Medulla oblongata (tissue), 1 donor: ENCODE measurements at regions not wholly inside any gene's neighbourhood (a gene's known extent, or its start where the extent isn't known, plus 50 kb on each side); places are given as distances from the start of the nearest gene placed in this dataset.

Experiments used
- DNase-seq: peaks from one replicate; pipeline ENCODE4 v3.0.0-alpha.2; 2015; ENCODE audit errors: extremely low spot score

DNA sequence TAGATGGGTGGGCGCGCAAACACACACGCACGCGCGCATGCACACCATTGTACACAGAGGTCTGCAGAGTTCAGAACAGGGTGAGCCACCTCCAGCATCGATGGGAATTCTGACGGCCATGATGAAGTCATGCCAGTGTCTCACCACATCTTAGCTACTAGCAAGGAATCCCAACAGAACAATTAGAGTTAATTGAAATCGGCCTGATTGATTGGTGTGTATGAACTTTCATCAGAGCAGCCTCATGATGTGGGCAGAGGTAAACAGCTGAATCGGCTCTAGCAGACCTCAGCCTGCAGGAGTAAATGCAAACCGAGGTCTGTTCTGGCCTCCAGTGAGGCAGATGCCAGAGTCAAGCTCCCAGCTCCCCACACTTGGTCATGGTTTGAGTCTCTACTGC lies 200.6 kb downstream of the CBLN1 start:
- DNase-seq: no peak

DNA sequence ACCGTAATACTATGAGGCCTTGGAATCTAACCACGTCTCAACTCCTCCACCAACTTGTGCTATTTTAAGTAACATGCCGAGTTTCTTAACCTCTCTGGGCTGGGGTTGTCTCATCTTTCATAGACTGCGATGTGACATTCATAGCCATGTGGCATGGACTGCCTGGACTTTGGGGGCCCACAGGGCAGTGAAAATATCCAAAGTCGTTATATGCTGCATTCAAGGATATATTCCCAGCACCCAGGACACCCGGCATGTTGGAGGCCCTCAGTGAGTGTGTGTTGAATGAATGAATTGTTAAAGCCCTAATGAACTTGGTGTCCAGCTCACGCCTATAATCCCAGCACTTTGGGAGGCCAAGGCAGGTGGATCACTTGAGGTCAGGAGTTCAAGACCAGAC lies 203.1 kb downstream of the CBLN1 start:
- no peak for DNase-seq

DNA sequence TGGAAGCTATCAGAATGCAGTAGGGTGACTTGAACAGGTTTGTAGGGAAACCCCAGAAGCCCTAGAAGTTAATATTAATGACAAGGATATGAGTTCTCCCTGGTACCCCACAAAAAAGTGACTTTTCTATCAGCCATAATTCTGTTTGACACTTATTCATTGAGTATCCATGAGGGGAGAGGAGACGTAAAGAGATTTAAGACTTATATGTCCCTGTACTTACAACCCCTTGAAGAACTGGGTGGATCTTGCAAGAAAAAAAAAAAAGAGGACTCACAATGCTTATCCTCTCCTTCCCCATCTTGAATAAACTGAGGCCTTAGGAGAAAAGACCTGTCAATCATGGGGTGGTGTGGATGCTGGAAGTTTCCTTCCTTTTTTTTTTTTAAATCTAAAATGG lies 203.5 kb downstream of the CBLN1 start:
- DNase-seq: no peak

DNA sequence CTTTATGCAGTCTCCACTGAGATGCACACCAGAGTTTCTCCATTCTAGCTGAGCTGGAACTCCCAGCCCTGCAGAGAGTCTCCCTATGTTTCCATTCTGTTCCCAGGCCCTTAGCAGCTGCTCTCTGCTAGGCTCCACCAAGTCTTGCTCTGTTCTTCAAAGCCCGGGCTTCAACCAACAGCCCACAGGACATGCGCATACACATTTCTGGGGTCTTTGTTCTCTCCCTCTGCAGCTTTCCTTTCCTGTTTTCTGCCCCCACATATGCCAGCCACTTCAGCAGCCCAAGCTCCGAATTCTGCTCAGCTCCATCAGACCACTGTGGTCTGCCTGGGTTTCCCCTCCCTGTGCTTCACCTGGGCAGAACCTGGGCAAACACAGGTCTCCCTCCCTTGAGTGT lies 205.9 kb downstream of the CBLN1 start:
- no peak for DNase-seq

DNA sequence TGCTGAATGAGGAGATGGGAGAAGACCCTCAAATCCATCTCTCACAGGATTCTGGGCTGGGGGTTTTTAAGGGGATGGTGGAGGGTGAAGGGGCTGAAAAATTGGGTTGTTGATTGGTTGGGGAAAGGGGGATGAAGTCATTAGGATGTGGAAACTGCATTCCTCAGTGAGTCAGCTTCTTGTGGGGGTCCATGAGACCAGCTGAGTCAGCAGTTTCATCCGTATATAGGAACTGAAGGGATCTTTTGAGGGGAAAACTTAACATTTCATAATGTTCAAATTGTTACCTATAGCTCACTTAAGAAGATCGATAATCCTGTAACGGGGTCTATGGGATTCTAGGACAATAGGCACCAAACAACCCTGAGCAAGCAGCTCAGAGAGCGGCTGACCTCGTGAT lies 213.4 kb downstream of the CBLN1 start:
- no peak for DNase-seq

DNA sequence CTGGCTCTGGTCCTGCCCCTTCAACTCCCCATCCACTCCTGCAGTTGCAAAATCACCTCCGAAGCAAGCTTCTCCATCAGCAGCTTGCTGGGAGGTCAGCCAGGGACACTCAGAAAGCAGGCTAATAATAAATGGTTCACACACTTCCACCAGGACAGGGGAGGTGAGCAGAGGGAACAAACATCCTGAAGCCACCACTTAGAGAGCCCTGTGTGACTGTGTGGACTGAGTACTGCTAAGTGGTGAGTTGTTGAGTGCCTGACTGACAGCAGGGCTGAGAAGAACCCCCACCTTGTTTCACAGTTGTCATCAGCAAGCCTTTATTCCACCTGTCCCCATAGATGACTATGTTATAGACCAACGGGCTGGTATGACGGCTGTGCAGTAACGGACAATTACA lies 213.9 kb downstream of the CBLN1 start:
- no peak for DNase-seq

DNA sequence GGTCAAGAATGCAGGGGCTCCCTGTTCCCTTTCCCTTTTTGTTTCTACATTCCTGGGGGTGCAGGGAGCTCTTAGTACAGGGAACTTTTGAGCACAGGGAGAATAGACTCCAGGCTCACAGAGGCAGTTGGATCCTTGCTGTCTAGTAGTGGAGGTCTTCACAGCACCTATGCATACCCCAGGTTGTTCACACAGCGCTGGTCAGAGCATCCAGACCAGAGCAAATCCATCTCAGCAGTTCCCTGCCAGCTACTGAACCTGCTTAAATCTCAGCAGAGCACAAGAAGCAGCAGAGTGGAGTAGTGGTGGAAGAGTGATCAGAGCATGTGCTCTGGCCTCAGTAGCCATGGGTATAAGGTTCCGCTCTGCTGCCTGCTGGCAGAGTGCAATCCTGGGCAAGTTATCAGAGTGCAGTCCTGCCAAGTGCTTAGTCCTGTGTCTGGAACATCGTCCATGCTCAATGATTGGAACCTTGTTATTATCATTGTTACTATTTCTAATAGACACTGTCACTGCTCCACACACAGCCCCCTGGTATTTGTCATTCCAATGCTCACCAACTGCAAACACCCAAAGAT lies 220.4 kb downstream of the CBLN1 start:
- DNase-seq: no peak

DNA sequence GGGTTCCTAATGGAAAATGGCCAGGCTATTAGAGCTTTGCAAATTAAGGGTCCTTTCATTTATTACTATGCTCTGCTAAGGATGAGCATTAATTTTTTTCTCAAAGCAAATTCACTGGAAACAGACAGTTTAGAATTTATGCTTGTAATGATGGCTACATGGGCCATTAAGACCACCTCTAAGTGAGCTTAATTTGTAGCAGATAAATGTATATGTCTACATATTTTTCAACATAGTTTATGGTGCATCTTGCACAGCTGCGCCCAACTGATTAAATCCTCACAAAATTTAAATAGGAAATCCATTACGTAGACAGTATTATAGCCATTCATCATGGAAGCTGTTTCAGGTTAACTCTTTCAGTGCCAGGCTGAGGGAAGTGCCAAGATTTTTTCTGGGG lies 220.9 kb downstream of the CBLN1 start:
- no peak for DNase-seq

DNA sequence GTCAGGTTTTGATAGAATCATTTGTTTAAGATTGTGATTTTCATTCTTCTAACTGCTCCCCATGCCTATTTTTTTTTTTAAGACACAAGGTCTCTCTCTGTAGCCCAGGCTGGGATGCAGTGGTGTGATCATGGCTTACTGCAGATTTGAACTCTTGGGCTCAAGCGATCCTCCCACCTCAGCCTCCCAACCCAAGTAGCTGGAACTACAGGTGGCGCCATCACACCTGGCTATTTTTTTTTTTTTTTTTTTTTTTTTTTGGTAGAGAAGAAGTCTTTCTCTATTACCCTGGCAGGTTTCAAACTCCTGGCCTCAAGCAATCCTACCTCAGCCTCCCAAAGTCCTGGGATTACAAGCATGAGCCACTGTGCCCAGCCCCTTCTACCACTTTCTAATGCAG lies 223.3 kb downstream of the CBLN1 start:
- DNase-seq: no peak

DNA sequence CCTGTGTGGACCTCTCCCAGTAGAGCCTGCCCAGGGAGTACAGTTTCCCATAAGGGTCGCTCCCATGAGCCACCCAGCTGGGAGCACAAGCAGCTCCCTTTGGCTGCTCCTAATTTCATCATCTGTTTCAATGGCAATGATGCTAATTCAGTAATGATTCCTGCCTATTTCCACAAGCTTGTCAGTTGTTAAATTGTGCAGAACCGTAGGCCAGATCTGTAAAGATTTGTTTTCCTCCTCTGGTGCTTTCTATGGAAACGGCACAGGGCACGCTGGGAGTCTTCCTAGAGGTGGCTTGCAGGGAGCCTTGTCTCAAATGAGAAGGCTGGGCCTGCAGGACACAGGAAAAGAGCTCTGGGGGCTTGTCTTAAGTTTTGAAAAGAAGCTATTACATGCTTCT lies 223.7 kb downstream of the CBLN1 start:
- no peak for DNase-seq

DNA sequence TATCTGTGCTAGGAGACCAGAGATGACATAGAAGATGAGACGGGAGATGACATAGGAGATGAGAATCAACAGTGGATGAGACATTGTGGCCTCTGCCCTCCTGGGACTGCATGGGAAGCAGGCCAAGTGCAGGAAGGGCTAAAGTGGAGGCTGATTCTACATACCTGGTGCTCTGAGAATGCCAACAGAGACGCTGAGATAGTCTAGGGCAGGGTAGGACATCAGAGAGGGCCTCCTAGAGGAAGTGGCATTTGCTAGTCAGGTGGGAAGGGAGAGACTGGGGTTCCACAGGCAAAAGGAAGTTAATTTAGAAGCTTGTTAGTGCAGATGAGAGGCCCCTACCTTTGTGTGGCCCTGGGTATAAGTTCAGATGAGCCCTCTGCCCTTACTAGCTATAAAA lies 224.2 kb downstream of the CBLN1 start:
- DNase-seq: no peak

DNA sequence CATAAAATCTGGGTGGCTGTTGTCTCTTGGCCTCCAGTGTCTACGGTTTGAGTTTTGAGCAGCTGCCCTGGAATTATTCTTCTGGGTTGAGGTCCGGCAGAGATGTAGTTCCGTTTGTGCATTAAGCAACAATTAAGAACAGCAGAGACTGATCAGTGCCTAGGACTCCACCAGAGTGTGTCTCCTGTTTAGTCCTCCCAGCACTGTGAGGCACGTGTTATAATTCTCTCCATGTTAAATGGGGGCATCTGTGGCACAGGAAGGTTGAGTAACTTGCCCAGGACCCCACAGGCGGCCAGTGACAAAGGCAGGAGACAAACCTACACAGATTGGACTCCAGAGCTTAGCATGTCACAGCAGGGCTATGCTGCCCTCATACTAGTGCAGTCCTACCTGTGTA lies 225.1 kb downstream of the CBLN1 start:
- no peak for DNase-seq

DNA sequence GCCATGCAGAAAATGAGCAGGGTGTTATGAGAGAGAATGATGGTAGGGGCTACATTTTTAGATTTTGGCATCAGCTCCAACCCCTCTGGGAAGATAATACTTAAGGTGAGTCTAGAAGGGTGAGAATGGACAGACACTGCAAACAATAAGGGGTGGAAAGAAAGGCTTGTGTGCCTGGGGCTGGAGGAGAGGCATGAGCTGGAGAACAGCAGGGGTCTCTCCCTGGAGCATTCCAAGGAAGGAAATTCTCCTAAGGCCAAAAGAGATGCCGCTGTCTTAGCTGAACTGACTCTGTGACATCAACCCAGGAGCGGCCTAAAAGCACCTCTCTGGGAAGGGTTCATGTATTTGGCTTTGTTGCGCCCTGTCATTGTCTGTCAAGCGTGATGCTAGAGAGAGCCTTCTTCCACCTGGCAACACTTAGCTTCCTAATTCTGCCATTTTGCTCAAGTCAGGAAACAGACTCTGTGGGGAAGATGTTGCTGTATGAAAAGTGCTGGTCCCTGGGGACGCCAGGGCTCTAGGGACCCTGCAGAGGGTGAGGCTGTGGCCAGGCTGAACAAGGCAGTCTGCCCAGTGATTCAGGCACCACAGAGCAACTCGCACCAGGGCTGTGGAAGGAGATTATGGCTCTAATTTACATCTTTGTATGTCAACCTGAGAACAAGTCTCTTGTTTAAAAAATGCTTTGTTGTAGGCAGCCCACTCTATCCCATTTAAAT lies 225.7 kb downstream of the CBLN1 start:
- no peak for DNase-seq

DNA sequence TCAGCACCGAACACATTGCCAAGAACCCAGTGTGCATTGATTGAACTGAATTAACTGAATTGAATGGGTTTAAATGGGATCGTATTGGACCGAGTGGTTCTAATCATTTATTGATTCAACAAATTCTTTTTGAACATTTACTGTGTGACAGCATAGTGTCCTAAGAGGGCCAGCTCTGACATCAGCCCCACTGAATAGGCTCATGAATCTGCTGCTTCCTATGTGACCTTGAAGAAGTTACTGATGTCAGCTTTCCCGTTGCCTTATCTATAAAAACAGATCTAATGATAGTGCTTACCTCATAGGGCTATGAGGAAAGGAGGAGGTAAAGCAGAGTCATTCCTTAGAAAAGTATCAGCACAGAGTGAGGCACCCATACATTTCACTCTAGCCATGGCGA lies 226.3 kb downstream of the CBLN1 start:
- no peak for DNase-seq

DNA sequence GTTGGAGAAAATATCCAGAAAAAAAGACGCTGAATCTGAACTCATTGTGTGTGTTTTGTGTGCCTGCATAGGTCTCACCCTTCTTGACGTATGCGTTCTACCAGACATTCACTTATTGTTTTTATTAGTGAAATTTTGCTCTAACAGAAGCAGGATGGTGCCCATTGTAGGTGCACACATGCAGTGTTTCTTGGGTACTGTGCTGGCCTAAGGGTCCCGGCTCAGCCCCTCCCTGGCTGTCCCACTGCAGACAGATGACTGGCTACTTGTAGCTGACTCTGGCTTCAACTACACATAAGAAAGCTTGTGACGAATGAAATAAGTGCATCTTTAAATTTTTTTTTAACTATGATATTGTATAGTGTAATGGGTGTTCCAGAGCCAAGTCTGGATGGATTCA lies 227.0 kb downstream of the CBLN1 start:
- DNase-seq: no peak

DNA sequence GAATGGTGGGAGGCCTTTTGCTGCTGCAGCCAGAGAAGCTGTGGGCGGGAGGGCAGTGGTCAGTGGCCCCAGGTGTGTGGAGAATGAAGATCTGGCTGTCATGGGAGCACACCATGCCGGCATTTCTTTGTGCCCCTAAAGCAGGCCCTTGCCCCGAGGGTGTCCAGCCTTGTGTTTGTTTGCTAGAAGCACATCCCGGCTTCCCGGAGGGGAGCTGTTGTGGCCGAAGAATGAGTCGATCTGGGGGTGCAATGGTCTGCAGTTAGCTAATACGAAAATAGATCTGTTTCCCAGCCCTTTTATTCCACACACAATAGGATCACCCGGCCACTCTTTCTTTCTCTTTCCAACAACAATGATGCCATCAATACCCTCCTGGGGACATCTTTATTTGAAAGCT lies 228.8 kb downstream of the CBLN1 start:
- no peak for DNase-seq

DNA sequence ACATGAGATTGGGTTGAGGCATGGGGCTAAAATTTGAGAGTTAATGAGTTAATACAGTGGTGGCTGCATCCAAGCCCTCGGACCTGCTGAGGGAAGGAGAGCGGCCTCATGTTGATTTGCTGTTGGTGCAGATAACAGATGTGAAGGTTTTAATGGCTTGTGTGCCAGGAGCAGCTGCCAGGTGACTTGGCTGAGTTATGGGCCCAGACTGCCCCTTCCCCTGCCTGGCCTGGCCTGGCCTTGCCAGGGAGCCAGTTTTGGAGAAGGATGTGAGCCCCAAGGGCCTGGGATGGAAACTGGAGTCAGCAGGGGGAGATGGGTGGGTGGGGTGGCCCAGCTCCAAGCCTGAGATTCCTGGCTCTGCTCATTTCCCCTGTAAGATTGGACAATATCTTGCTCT lies 230.1 kb downstream of the CBLN1 start:
- no peak for DNase-seq

DNA sequence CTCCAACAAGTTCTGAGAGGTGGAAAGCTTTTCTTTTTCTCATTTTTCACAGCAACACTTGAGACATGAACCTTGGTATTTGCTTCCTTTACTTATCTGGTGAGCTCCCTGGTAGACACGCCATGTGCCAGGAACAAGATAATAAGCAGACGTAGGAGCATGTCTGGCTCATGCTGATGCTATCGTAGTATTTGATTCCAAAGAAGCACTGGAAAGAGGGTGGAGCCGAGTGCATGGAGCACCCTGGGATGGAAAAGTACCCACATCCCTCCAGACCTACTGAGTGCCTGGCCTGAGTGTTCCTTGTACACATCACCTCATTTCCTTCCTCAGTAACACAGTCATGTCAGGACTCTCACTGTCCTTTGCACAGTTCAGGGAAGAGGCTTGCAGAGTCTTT lies 231.0 kb downstream of the CBLN1 start:
- no peak for DNase-seq

DNA sequence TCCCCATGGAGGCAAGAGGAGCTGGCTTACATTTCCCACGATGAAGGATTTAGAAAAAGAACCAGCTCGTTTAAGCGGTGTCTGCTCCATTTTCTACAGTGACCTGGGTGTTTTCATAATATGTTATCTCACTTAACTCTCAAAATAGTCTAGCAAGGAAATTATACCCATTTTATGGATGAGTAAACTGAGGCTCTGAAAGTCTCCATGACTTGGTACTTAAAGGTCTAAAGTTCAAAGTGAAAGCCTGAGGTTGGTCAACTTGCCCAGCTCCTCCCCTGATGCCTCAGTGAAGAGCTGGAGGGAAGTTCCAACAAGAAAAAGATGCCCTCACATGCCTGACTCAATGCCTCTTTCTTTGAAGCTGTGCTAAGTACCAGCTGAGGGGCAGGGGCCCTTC lies 232.0 kb downstream of the CBLN1 start:
- no peak for DNase-seq

DNA sequence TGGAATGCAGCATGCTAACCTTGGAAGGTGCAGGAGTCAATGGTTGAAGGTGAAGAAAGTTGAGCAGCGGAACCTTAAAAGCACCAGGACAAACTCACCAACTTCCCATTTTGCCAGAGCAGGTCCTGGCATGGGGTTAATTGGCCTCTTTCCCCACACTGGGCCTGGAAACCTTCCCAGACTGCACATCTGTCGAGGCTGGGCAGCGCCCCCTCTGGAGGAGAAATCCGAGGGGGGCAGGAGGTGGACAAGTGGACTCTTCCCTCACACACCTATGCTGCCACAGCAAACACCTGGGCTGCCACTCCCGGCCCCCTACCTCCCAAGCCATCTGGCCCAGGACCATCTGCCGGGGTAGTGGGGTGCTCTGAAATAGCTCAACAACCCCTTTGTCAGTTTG lies 232.4 kb downstream of the CBLN1 start:
- no peak for DNase-seq

DNA sequence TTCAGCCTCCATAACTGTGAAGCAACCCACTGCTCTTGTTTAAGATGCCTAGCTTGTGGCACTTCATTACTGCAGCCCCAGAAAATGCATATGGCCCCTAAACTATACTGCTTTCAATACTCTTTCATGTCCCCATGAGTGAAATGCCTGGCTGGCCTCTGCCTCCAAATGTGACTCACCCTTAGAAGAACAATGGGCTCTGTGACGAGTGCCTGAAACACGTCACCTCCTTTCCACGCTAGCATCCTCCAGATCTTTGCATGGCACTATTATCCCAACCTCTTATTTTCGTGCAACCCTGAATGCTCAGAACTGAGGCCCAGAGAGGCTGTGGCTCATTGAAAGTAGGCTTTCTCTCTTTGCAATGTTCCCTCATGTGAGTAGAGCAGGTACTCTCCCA lies 233.1 kb downstream of the CBLN1 start:
- DNase-seq: peak; percentile 49

DNA sequence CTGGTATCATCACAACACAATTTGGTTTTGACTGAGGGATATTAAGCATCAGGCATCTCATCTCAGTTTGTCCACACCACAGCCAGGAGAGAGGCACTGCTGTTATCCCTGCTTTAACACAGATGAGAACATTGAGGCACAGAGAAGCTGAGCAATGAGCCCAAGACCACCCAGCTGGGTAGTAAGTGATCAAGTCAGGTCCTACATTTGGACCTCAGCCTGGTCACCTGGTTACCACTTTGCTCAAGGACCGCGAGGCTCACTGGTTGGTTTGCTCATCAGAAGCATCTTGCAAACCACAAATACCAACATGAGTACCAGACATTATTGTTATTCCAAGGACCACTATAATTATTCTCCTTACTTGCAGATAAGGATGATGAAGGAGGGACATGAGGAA lies 245.5 kb downstream of the CBLN1 start:
- no peak for DNase-seq

DNA sequence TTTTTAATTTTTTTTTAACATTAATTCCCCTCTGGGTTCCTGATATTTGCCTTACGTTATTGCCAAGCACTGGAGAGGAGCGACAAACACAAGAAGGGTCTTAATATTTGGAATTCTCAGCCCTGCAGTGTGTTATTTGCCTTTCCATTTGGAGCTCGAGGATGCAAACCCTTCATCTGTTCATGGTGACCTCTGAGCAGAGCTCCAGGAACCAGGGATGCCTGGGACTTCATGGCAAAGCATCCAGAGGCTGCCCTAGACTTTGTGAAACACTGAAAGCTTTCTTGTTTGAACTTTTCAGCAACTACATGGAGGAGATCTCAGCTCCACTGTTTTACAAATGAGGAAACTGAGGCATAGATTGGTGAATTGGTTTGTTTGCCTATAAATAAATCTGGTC lies 254.2 kb downstream of the CBLN1 start:
- DNase-seq: no peak

DNA sequence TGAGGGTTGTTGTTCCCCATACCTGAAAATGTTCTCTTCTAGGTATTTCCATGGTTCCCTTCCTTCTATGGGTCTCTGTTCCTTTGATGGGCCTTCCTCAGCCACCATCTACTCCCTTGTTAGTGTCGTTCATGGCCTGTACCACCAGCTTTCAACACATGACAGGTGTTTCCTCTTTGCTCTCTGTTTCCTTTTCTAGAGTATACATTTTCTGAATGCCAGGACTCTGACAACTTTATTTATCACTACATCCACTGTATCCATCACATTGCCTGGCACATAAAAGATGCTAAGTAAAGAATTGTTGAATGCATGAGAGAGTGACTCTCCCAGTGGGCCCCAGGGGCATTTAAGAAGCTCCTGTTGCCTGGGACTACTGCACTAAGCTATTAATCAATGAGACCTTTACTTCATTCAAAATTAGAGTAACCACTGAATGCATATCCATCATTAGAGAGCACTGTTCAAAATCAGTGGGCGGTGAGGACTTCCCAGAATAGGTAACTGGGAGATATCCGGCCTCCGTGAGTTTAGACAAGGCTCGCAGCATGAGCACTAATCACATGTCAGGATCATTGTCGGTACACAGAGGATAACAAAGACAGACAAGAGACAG lies 255.0 kb downstream of the CBLN1 start:
- no peak for DNase-seq
